Upper lobe of left lung (tissue), 6 donors: ENCODE measurements at regions not wholly inside any gene's neighbourhood (a gene's known extent, or its start where the extent isn't known, plus 50 kb on each side); places are given as distances from the start of the nearest gene placed in this dataset.
A peak's percentile ranks its signal among the peaks of the same experiment; 100 is the strongest.

ENCODE experiments used
- ATAC-seq, 2 donors: fragments of 200-7000 bp; cut with Tn5 transposase; one replicate each; pipeline ENCODE4 v1.9.1; 2022; ENCODE audit warnings: mild to moderate bottlenecking in 2 of 2, moderate library complexity in 2 of 2; ENCODE audit not compliant: low FRiP score in 2 of 2
- DNase-seq, 2 donors: peaks; one replicate each; pipeline ENCODE4 v3.0.0-alpha.2; 2019 to 2020
- H3K27ac ChIP-seq, 4 donors: fragments of 200-600 bp; sonication (generic); one replicate each; pipeline ENCODE4 v1.5.1; 2016 to 2019
- H3K27me3 ChIP-seq, 4 donors: fragments of 200-600 bp; sonication (generic); one replicate each; pipeline ENCODE4 v1.5.1; 2017 to 2019
- H3K36me3 ChIP-seq, 4 donors: fragments of 200-600 bp; sonication (generic); one replicate each; pipeline ENCODE4 v1.5.1; 2016 to 2019
- H3K4me1 ChIP-seq, 4 donors: fragments of 200-600 bp; sonication (generic); one replicate each; pipeline ENCODE4 v1.5.1; 2018 to 2019
- H3K4me3 ChIP-seq, 4 donors: fragments of 200-600 bp; sonication (generic); one replicate each; pipeline ENCODE4 v1.5.1; 2017 to 2019; ENCODE audit warnings: mild to moderate bottlenecking in 2 of 4, moderate library complexity in 1 of 4
- H3K9me3 ChIP-seq, 4 donors: fragments of 200-600 bp; sonication (generic); one replicate each; pipeline ENCODE4 v1.5.1; 2018 to 2019
- CTCF ChIP-seq, 6 experiments: fragments of 450-650 bp in 4 of 6; fragments of 200-600 bp in 2 of 6; sonication (generic) in 2 of 6; IDR thresholded peaks; one replicate each; pipeline ENCODE4 v1.5.1; 2016 to 2019; ENCODE audit warnings: antibody characterized with exemption in 6 of 6
- EP300 ChIP-seq, 4 donors: sonication (generic); formaldehyde crosslinking; IDR thresholded peaks; one replicate each; pipeline ENCODE4 v1.5.1; 2017; ENCODE audit warnings: antibody characterized with exemption in 4 of 4, control low read depth in 2 of 4
- POLR2A ChIP-seq, 4 donors: fragments of 450-650 bp; IDR thresholded peaks; one replicate each; pipeline ENCODE4 v1.5.1; 2016 to 2017; ENCODE audit warnings: antibody characterized with exemption in 4 of 4, mild to moderate bottlenecking in 2 of 4
- POLR2AphosphoS5 ChIP-seq, 2 donors: sonication (generic); formaldehyde crosslinking; IDR thresholded peaks; one replicate each; pipeline ENCODE4 v1.5.1; 2017; ENCODE audit warnings: antibody characterized with exemption in 2 of 2
- WGBS, 2 donors: methylation state at CpG; one replicate each; pipeline ENCODE4 v1.1.5; 2017 to 2018; 5-methylcytosine and 5-hydroxymethylcytosine counted together
- donor health status: DM: no; HTN: no; CAD: no; lungs with moderate emphysema.
- donor health status: DM: no; HTN: yes; CAD: no; lungs with severe emphysema.

GRCh38 chr11:15896530-15896929 is 459.8 kb downstream of the SOX6 start:
- Histone ChIP-seq H3K4me1 (peaks cover 10 to 20% (median 16%) of the 10 kb centered on the region in 4 donors), H3K27ac (no peak overlapping the region), H3K9me3 (no peaks in the 10 kb centered on the region), H3K36me3 (no peaks in the 10 kb centered on the region), H3K4me3 (no peak overlapping the region), H3K27me3 (no peaks in the 10 kb centered on the region)
- 84 to 100% methylated on average over 3 of the region's 3 CpGs for WGBS, 2 donors
- no peak for TF ChIP-seq POLR2AphosphoS5 (IDR thresholded peaks at IDR 0.05)
- TF ChIP-seq POLR2A (IDR thresholded peaks at IDR 0.05), result no peak
- no peak for TF ChIP-seq EP300 (IDR thresholded peaks at IDR 0.05)
- no peak for TF ChIP-seq CTCF (IDR thresholded peaks at IDR 0.05)
- ATAC-seq (no peak), DNase-seq (no peak)

GRCh38 chr11:15897211-15897960 is 459.0 kb downstream of the SOX6 start:
- Histone ChIP-seq H3K9me3 (no peaks in the 10 kb centered on the region), H3K4me3 (no peak overlapping the region), H3K27ac (no peak overlapping the region), H3K4me1 (peaks cover 14 to 26% (median 21%) of the 10 kb centered on the region in 4 donors), H3K36me3 (no peaks in the 10 kb centered on the region), H3K27me3 (no peaks in the 10 kb centered on the region)
- TF ChIP-seq POLR2A (IDR thresholded peaks at IDR 0.05), result no peak
- TF ChIP-seq CTCF (IDR thresholded peaks at IDR 0.05), result no peak
- TF ChIP-seq EP300 (IDR thresholded peaks at IDR 0.05), result no peak
- TF ChIP-seq POLR2AphosphoS5 (IDR thresholded peaks at IDR 0.05), result no peak
- WGBS, 2 donors, result 47 to 67% methylated on average over 6 of the region's 6 CpGs
- DNase-seq, result no peak
- ATAC-seq, result no peak

GRCh38 chr11:15901054-15901453 is 455.3 kb downstream of the SOX6 start:
- DNase-seq (peak in 1 of 2 donors; percentile 64), ATAC-seq (no peak)
- Histone ChIP-seq H3K36me3 (no peaks in the 10 kb centered on the region), H3K27me3 (no peaks in the 10 kb centered on the region), H3K4me3 (no peak overlapping the region), H3K9me3 (no peaks in the 10 kb centered on the region), H3K4me1 (peaks cover 5 to 17% (median 8%) of the 10 kb centered on the region in 4 donors), H3K27ac (no peak overlapping the region)
- TF ChIP-seq CTCF (IDR thresholded peaks at IDR 0.05), result peak in 2 of 6 experiments; percentile 16
- no peak for TF ChIP-seq POLR2AphosphoS5 (IDR thresholded peaks at IDR 0.05)
- TF ChIP-seq POLR2A (IDR thresholded peaks at IDR 0.05), result no peak
- 82 to 94% methylated on average over 3 to 6 of the region's 6 CpGs for WGBS, 2 donors

- no peak for TF ChIP-seq POLR2AphosphoS5 (IDR thresholded peaks at IDR 0.05)
- no peak for TF ChIP-seq CTCF (IDR thresholded peaks at IDR 0.05)
- no peak for TF ChIP-seq POLR2A (IDR thresholded peaks at IDR 0.05)
These were observed 454.6 kb downstream of the SOX6 start for GRCh38 chr11:15901790-15902189.

GRCh38 chr11:15903246-15903645 is 453.1 kb downstream of the SOX6 start:
- WGBS, 2 donors, result 75 to 76% methylated on average over 2 of the region's 2 CpGs
- Histone ChIP-seq H3K4me3 (no peak overlapping the region), H3K4me1 (peaks cover 5 to 10% (median 8%) of the 10 kb centered on the region in 4 donors), H3K36me3 (no peaks in the 10 kb centered on the region), H3K27ac (no peak overlapping the region), H3K9me3 (no peaks in the 10 kb centered on the region), H3K27me3 (no peaks in the 10 kb centered on the region)
- TF ChIP-seq EP300 (IDR thresholded peaks at IDR 0.05) (no peak), CTCF (IDR thresholded peaks at IDR 0.05) (no peak), POLR2AphosphoS5 (IDR thresholded peaks at IDR 0.05) (no peak), POLR2A (IDR thresholded peaks at IDR 0.05) (no peak)
- ATAC-seq, result no peak
- no peak for DNase-seq

More at GRCh38 chr11:15901790-15902189, 454.6 kb downstream of the SOX6 start:
- WGBS, 2 donors, result 51 to 71% methylated on average over 1 to 3 of the region's 3 CpGs
- Histone ChIP-seq H3K36me3 (no peaks in the 10 kb centered on the region), H3K27me3 (no peaks in the 10 kb centered on the region), H3K9me3 (no peaks in the 10 kb centered on the region), H3K4me1 (peaks cover 5 to 17% (median 8%) of the 10 kb centered on the region in 4 donors), H3K27ac (peak overlapping the region in 1 of 4 donors; percentile 3), H3K4me3 (no peak overlapping the region)
- ATAC-seq (no peak), DNase-seq (peak in 1 of 2 donors; percentile 28)
